Activated T-cell treated with anti-CD3 and anti-CD28 coated beads, Interleukin-2, amount 50 U/mL, for 24 hours (primary cell): ENCODE measurements at regions not wholly inside any gene's neighbourhood (a gene's known extent, or its start where the extent isn't known, plus 50 kb on each side); places are given as distances from the start of the nearest gene placed in this dataset.

Experiments
- DNase-seq: peaks from one replicate; pipeline ENCODE4 v3.0.0-alpha.2; 2020
- H3K27ac Mint-ChIP-seq: 2 replicates; pipeline ENCODE4 v1.8.0; 2020; ENCODE audit warnings: mild to moderate bottlenecking, mixed read lengths
- H3K27me3 Mint-ChIP-seq: 2 replicates; pipeline ENCODE4 v1.8.0; 2020; ENCODE audit warnings: mixed read lengths
- H3K36me3 Mint-ChIP-seq: 2 replicates; pipeline ENCODE4 v1.8.0; 2020; ENCODE audit warnings: low read depth, mixed read lengths
- H3K4me1 Mint-ChIP-seq: 2 replicates; pipeline ENCODE4 v1.8.0; 2020; ENCODE audit warnings: low read depth, mixed read lengths
- H3K4me3 Mint-ChIP-seq: 2 replicates; pipeline ENCODE4 v1.8.0; 2020; ENCODE audit warnings: mild to moderate bottlenecking, moderate library complexity, mixed read lengths
- H3K9me3 Mint-ChIP-seq: 2 replicates; pipeline ENCODE4 v1.8.0; 2020; ENCODE audit warnings: mixed read lengths

DNA sequence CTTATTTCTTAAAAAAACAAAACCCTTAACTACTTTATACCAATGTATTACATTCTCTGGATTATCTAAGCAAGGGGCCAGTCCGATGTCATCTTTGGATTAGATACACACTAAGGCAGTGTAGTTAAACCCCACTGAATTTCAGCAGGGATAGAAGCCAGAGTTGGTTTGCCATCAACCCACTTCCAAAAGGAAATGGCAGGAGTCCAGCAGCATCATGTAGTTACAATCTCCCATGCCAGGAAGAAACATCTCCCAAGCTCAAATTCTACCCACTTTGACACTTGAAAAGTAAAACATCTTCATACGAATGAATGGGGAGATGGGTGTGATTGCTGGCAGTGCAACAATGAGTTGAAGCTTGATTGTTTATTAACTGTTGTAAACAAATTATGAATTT, 203.5 kb upstream of the PLXNC1 start:
- Mint-ChIP-seq H3K27me3 (peaks cover 6% of the 10 kb centered on the region), H3K27ac (no peak overlapping the region), H3K9me3 (peaks cover 12% of the 10 kb centered on the region)

GRCh38 chr12:93946542-93947150, 201.7 kb upstream of the PLXNC1 start:
- DNase-seq = no peak
- Mint-ChIP-seq H3K9me3 (peaks cover 12% of the 10 kb centered on the region), H3K27me3 (peaks cover 6% of the 10 kb centered on the region), H3K4me1 (no peaks in the 10 kb centered on the region), H3K4me3 (no peak overlapping the region), H3K36me3 (no peaks in the 10 kb centered on the region), H3K27ac (no peak overlapping the region)

More for the DNA sequence above, 203.5 kb upstream of the PLXNC1 start:
- no peak overlapping the region for H3K4me3 Mint-ChIP-seq
- H3K36me3 Mint-ChIP-seq = no peaks in the 10 kb centered on the region
- H3K4me1 Mint-ChIP-seq = no peaks in the 10 kb centered on the region
- no peak for DNase-seq

DNA sequence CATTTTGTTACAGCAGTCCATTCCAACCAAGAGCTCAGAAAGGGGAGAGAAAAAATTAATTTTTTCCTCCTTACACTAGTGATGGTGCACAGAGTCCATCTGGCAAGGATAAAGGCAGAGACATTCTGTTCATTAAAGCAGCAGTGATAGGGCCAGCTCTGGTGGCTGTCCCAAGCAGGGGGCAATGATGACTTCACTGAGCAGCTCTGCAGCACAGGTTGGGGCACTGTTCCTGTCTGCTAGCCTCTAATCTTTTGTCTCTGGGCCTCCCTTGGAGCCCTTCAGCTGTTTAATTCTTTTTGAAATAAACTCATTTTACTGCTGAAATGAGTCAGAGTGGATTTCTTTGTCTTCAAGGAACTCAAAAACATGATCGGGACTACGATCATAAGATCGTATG, 200.9 kb upstream of the PLXNC1 start:
- Mint-ChIP-seq H3K27ac (no peak overlapping the region), H3K36me3 (no peaks in the 10 kb centered on the region), H3K4me1 (peaks cover 3% of the 10 kb centered on the region), H3K4me3 (no peak overlapping the region), H3K9me3 (peaks cover 12% of the 10 kb centered on the region), H3K27me3 (peaks cover 6% of the 10 kb centered on the region)
- DNase-seq = no peak

DNA sequence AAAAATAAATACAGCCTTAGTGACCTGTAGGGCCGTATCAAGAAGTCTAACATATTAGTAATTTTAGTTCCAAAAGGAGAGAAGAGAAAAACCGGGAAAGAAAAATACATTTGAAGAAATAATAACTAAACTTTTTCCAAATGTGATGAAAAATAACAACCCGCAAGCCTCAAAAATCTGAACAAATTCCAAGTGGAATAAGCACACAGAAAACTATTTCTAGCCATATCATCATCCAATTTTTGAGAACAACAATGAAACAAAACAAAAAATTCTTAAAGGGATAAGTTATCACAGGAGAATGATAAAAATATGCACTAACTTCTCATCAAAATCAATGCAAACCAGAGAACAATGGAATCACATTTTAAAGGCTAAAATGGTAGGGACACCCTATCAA, 198.1 kb upstream of the PLXNC1 start:
- Mint-ChIP-seq H3K4me1 (peaks cover 3% of the 10 kb centered on the region), H3K36me3 (no peaks in the 10 kb centered on the region), H3K27ac (no peak overlapping the region), H3K9me3 (peaks cover 12% of the 10 kb centered on the region), H3K4me3 (no peak overlapping the region), H3K27me3 (peaks cover 6% of the 10 kb centered on the region)
- no peak for DNase-seq

DNA sequence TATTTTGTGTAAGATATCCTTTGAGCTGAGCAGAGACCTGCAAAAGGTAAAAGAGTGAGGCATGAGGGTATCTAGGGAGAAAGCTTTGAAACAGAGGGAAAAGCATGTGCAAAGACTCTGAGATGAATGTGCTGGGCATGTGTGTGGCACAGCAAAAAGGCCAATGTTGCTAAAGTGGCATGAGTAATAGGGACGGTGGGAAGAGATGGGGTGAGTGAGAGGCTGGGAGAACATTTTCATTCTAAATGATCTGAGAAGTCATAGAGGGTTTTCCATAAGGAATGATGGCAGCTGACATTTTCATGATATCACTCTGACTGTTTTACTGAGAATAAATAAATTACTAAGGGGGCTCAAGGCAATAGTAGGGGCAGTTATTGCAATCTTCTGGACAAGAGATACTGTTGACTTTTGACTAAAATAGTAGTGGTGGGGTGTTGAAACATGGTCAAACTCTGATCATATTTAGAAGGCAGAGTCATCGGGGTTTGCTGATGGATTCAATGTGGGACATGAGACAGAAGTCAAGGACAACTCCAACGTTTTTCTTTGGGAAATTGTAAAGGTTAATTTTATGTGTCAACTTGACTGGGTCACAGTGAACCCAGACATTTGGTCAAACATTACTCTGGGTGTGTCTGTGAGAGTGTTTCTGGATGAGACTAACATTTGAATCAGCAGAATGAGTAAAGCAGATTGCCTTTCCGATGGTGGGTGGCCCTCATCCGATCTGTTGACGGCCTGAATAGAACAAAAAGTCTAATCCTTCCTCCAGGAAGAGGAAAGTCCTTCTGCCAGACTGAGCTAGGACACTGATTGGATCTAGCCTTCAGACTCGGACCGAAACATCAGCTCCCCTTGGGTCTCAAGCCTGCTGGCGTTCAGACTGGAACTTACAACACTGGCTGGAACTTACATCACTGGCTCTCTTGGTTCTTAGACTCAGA, 193.9 kb upstream of the PLXNC1 start:
- H3K4me3 Mint-ChIP-seq = no peak overlapping the region
- no peaks in the 10 kb centered on the region for H3K27me3 Mint-ChIP-seq
- no peak overlapping the region for H3K27ac Mint-ChIP-seq
- H3K4me1 Mint-ChIP-seq = peaks cover 3% of the 10 kb centered on the region
- H3K9me3 Mint-ChIP-seq = peaks cover 14% of the 10 kb centered on the region
- no peaks in the 10 kb centered on the region for H3K36me3 Mint-ChIP-seq
- DNase-seq = no peak

DNA sequence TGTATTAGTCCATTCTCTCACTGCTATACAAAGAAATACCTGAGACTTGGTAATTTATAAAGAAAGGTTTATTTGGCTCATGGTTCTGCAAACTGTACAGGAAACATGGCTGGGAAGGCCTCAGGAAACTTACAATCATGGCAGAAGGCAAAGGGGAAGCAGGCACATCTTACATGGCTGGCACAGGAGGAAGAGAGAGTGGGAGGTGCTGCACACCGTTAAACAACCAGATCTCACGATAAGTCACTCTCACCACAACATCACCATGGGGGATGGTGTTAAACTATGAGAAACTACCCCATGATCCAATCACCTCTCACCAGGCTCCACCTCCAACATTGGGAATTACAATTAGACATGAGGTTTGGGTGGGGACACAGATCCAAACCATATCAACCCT, 191.8 kb upstream of the PLXNC1 start:
- Mint-ChIP-seq H3K27me3 (no peaks in the 10 kb centered on the region), H3K4me1 (peaks cover 3% of the 10 kb centered on the region), H3K4me3 (no peak overlapping the region), H3K36me3 (no peaks in the 10 kb centered on the region), H3K27ac (no peak overlapping the region), H3K9me3 (peaks cover 14% of the 10 kb centered on the region)
- no peak for DNase-seq

DNA sequence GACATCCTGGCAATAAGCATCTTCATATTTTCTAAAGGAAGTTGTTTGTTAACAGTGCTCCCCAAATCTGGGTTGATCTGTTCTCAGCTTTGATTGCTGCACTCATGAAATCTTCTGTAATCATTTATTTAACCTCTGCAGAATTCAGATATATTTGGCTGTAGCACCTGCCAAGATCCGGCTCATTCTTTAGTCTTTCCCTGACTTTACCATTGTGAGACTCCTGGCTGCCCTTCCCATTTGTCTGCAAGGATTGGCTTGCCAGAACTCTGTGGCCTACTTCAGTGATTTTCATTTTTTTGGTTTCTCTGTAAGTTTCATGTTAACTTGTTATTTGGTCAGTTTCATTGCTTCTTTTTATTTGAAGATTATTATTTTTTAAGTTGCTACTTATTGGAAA, 191.2 kb upstream of the PLXNC1 start:
- no peak for DNase-seq
- Mint-ChIP-seq H3K4me1 (peaks cover 2% of the 10 kb centered on the region), H3K9me3 (peaks cover 14% of the 10 kb centered on the region), H3K36me3 (no peaks in the 10 kb centered on the region), H3K27me3 (no peaks in the 10 kb centered on the region), H3K4me3 (no peak overlapping the region), H3K27ac (no peak overlapping the region)

GRCh38 chr12:93957870-93958269, 190.5 kb upstream of the PLXNC1 start:
- peaks cover 14% of the 10 kb centered on the region for H3K9me3 Mint-ChIP-seq
- no peak for DNase-seq
- H3K27ac Mint-ChIP-seq = no peak overlapping the region
- H3K27me3 Mint-ChIP-seq = no peaks in the 10 kb centered on the region
- no peaks in the 10 kb centered on the region for H3K36me3 Mint-ChIP-seq
- H3K4me3 Mint-ChIP-seq = no peak overlapping the region
- H3K4me1 Mint-ChIP-seq = no peaks in the 10 kb centered on the region

GRCh38 chr12:93959657-93960056, 188.7 kb upstream of the PLXNC1 start:
- Mint-ChIP-seq H3K27me3 (no peaks in the 10 kb centered on the region), H3K9me3 (peaks cover 14% of the 10 kb centered on the region), H3K27ac (no peak overlapping the region), H3K36me3 (no peaks in the 10 kb centered on the region), H3K4me3 (no peak overlapping the region), H3K4me1 (no peaks in the 10 kb centered on the region)
- no peak for DNase-seq

DNA sequence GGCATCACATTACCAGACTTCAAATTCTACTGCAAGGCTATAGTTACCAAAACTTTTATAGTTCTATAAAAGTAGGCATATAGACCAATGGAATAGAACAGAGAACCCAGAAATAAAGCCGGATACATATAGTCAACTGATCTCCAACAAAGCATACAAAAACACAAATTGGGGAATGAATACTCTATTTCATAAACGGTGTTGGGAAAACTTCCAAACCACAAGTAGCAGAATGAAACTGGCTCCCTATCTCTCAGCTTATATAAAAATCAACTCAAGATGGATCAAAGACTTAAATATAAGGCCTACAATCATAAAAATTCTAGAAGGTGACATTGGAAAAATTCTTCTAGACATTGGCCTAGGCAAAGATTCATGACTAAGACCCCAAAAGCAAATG, 187.9 kb upstream of the PLXNC1 start:
- Mint-ChIP-seq H3K9me3 (peaks cover 14% of the 10 kb centered on the region), H3K27ac (no peak overlapping the region), H3K4me1 (no peaks in the 10 kb centered on the region), H3K36me3 (no peaks in the 10 kb centered on the region), H3K4me3 (no peak overlapping the region), H3K27me3 (no peaks in the 10 kb centered on the region)
- no peak for DNase-seq

DNA sequence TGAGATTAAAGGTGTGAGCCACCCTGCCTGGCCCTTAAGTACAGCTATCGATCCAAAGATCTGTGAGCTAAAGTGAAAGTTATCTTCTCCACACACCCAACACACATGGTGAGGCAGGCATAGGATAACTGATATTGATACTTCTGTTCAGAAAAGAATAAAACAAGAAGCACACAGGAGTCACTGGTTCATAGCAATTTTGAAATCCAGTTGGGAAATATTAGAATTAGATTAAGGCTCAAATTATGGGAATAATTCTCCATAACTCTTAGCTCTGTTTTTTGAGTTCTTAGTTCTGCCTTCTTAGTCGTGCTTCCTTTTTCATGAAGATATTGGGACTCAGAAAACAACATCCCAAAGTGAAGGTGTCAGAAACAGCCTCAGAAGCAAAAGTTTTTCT, 186.0 kb upstream of the PLXNC1 start:
- H3K36me3 Mint-ChIP-seq = no peaks in the 10 kb centered on the region
- H3K27ac Mint-ChIP-seq = no peak overlapping the region
- H3K4me3 Mint-ChIP-seq = no peak overlapping the region
- H3K27me3 Mint-ChIP-seq = peaks cover 2% of the 10 kb centered on the region
- DNase-seq = no peak
- peaks cover 5% of the 10 kb centered on the region for H3K9me3 Mint-ChIP-seq
- H3K4me1 Mint-ChIP-seq = no peaks in the 10 kb centered on the region

DNA sequence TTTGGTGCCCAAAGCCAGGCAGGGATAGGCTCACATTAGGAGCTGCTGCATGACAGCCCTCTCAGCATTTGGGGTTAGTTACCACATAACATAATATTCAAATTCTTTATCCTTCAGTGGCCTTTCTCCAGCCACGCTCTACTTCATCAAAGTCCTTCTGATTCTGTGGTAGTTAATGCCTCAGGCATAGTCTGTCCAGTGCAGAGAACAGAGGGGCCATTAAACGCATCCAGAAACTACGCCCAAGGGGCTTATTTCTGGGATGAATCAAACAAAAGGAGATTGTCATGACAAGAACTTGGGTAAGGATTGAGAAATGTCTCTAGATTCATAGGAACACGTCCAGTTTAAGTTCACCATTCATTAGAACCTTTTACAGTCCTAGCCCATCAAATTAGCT, 183.4 kb upstream of the PLXNC1 start:
- Mint-ChIP-seq H3K27ac (no peak overlapping the region), H3K4me3 (no peak overlapping the region), H3K4me1 (no peaks in the 10 kb centered on the region), H3K9me3 (peaks cover 5% of the 10 kb centered on the region), H3K27me3 (peaks cover 11% of the 10 kb centered on the region), H3K36me3 (no peaks in the 10 kb centered on the region)
- DNase-seq = no peak

DNA sequence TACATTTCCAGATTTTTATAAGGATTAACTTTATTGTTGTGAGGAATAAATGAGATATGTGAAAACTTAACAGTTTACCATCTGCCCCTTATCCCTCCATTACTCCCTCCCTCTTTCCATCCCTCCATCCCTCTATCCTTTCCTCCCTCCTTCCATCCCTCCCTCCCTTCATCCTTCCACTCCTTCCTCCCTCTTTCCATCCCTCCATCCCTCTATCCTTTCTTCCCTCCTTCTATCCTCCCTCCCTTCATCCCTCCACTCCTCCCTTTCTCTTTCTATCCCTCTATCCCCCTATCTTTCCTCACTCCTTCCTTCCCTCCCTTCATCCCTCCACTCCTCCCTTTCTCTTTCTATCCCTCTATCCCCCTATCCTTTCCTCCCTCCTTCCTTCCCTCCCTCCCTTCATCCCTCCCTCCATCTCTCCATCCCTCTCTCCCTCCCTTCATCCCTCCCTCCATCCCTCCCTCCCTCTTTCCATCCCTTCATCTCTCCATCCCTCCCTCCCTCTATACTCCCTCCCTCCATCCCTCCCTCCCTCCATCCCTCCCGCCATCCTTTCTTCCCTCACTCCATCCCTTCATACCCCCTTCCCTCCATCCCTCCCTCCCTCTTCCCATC, 181.8 kb upstream of the PLXNC1 start:
- Mint-ChIP-seq H3K27me3 (peaks cover 11% of the 10 kb centered on the region), H3K27ac (no peak overlapping the region), H3K36me3 (no peaks in the 10 kb centered on the region), H3K4me3 (no peak overlapping the region), H3K4me1 (no peaks in the 10 kb centered on the region), H3K9me3 (no peaks in the 10 kb centered on the region)
- no peak for DNase-seq

- H3K4me3 Mint-ChIP-seq = no peak overlapping the region
- DNase-seq = no peak
- peaks cover 11% of the 10 kb centered on the region for H3K27me3 Mint-ChIP-seq
- no peaks in the 10 kb centered on the region for H3K4me1 Mint-ChIP-seq
- no peaks in the 10 kb centered on the region for H3K36me3 Mint-ChIP-seq
- H3K27ac Mint-ChIP-seq = no peak overlapping the region
- no peaks in the 10 kb centered on the region for H3K9me3 Mint-ChIP-seq
Observed at GRCh38 chr12:93967454-93967853, 180.9 kb upstream of the PLXNC1 start.
